GM18498 (cell line): ENCODE measurements at regions not wholly inside any gene's neighbourhood (a gene's known extent, or its start where the extent isn't known, plus 50 kb on each side); places are given as distances from the start of the nearest gene placed in this dataset.

Experiments used
- ATAC-seq: cut with Tn5 transposase; IDR thresholded peaks from one replicate; pipeline ENCODE4 v1.9.1; 2021; ENCODE audit warnings: mild to moderate bottlenecking, moderate library complexity; ENCODE audit not compliant: unreplicated experiment

DNA sequence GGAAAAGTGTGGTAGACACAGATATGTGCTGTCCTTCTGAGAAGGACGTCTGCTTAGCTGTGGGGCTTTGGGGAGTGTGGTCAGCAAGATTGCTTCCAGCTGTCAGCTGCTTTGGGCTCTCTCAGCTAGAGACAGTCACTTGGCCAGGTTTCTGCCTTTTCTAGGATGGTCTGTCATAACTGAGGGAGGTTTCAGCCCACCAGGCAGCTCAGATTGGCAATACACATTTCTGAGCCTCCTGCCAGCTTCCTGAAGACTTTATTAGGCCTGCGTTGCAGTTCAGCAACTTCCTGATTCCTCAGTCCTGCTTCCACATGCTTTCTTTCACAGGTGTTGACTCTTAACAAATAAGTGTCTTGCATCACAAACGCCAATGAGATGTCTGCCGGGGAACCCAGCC is 286.5 kb downstream of the SQOR start:
- no peak for ATAC-seq

GRCh38 chr15:45921978-45922377 is 287.1 kb downstream of the SQOR start:
- no peak for ATAC-seq

- ATAC-seq, result no peak
These were observed 306.5 kb downstream of the SQOR start for GRCh38 chr15:45941367-45941766.

GRCh38 chr15:45943240-45943639 is 308.4 kb downstream of the SQOR start:
- peak; percentile 65 for ATAC-seq

DNA sequence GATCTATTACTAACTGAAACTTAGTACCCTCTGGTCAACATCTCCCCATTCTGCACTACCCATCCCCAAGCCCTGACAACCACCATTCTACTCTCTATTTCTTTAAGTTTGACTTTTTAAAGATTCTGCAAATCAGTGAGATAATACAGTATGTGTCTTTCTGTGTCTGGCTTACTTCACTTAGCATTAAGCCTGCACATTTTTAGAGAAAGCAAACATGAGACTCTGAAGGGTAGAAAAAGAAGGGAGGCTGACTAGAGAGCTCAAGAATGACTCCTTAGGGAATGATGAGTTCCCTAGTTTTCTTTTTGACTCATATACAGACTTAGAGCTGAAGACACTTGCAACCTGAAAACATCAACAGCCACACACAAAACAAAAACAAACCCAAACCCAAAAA is 311.3 kb downstream of the SQOR start:
- no peak for ATAC-seq

DNA sequence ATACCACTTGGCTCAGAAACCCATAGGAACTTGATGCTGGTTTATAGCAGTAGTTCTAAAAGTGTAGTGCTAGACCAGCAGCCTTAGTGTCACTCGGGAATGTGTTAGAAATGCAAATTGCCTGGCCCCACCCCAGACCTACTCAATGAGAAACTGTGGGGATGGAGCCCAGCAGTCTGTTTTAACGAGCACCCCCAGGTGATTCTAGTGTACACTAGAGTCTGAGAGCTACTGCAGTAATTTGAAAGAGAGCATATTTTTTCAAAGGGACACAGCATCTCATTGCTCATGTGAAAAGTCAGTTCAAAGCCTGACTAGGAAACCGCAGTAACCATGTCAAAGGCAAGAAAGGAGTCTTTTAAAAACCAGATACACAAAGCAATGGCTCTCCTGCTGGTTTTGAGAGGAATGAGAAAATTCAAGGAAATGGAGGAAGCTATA is 313.4 kb downstream of the SQOR start:
- ATAC-seq, result no peak

DNA sequence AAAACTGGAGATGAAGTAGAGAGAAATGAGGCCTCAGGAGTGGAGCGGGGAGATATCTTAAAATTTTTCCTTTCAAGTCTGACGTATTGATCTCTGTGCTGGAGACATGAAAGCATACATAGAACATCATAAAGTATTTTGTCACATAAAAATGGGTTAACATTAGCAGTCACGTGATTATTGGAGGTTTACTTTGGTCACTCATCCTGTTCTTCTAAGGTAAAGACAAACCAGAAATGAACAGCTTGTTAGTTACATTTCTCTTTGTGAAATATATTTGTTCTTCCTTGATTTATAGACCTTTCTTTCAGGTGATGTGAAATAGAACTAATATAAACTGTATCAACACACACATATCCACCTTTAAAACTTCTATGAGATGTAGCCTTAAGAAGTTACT is 324.1 kb downstream of the SQOR start:
- ATAC-seq, result no peak

- ATAC-seq, result no peak
These were observed 327.9 kb downstream of the SQOR start for GRCh38 chr15:45962733-45963132.

DNA sequence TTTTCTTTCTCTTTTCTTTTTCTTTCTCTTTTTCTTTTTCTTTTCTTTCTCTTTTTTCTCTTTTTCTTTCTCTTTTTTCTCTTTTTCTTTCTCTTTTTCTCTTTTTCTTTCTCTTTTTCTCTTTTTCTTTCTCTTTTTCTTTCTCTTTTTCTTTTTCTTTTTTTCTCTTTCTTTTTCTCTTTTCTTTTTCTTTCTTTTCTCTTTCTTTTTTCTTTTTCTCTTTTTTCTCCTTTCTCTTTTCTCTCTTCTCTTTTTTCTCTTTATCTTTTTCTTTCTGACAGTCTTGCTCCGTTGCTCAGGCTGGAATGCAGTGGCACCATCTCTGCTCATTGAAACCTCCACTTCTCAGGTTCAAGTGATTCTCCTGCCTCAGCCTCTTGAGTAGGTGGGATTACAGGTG is 335.7 kb downstream of the SQOR start:
- no peak for ATAC-seq

DNA sequence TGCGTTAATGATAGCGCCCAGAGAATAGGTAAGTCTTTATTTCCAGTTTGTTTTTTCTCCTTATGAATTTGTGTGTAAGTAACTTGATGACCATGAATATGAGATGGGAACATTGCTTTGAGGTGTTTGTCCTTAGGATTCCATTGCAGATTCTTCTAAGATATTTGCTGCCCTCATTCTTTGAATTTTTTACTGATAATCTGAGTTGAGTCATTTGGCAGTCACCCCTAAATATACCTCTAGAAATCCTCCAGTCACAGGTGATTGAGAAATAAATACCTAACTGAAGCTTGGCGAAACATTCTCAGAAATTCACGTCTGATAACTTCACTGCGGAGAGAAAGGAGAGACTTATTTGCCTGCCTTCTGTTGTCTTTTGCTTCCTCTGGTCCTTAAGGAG is 345.5 kb downstream of the SQOR start:
- no peak for ATAC-seq

- no peak for ATAC-seq
These were observed 346.8 kb downstream of the SQOR start for GRCh38 chr15:45981625-45982024.

DNA sequence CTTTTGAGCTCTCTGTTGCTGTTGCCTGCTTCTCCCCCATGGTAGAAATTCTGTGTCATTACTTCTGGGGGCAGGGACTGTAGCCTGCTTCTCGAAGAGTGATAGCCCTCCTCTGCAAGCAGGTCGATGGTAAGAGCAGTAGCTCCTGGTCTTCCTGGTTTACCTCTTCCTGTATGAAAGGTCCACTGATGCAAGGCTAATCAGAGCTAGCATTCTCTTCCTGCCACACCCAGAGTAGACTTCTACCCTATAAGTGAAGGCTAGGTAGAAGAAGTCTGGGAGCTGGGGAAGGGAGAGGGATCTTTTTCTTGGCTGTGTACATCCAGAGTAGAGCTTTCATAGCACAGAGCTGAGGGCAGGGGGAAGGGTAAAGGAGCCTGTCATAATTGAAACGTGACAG is 357.0 kb downstream of the SQOR start:
- no peak for ATAC-seq

GRCh38 chr15:45993072-45993471 is 358.2 kb downstream of the SQOR start:
- no peak for ATAC-seq

DNA sequence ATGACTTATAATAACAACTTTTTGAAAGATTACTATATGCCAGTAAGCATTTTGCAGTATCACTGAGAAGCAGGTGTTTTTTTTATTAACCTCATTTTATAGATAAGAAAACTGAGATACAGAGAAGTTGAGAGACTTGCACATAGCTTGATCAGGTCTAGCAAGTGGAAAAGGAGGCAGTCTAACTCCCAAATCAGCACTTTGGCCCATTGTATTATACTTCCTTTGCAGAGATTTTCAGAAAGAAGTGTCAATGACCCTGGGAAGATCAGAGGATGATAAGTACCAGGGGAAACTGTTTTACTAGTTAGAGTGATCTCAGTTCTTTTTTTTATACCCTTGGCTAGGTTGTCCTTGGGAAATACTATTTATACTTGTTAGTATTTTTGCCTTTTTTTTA is 358.7 kb downstream of the SQOR start:
- no peak for ATAC-seq

- no peak for ATAC-seq
These were observed 361.0 kb downstream of the SQOR start for GRCh38 chr15:45995800-45996199.

- ATAC-seq, result no peak
These were observed 379.7 kb downstream of the SQOR start for GRCh38 chr15:46014532-46014931.

DNA sequence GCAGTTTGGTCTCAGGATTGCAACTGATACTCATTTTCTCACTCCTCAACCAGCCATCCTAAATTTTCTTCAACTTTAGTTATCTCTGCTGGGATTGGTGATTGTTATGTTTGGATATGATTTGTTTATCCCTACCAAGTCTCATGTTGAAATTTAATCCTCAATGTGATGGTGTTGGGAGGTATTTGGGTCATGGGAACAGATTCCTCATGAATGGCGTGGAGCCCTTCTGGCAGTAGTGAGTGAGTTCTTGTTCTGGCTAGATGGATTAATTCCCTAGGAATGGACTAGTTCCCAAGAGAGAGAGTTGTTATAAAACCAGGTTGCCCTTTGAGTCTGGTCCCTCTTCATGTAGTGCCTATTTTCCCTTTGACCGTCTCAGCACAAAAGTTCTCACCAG is 399.9 kb downstream of the SQOR start:
- no peak for ATAC-seq

- no peak for ATAC-seq
These were observed 404.9 kb downstream of the SQOR start for GRCh38 chr15:46039703-46040102.

DNA sequence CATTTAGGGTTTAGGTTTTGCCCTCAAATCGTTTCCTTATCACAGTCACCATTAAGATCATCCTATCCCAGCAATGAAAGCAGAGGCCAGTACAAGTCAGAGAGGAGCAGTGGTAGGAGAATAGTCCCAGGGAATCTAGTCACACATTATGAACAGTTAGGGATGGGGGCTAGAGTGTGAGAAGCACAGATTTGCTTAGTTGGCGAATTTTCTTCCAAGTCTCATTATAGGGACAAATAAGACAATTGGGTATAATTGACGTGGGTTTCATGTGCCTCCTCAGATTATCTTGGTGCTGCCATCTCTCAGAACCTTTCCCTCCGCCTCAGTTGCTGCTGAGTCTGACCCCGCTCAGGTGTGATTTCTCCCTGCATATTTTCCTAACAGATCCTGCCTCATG is 407.1 kb downstream of the SQOR start:
- no peak for ATAC-seq

GRCh38 chr15:46059921-46060594 is 425.2 kb downstream of the SQOR start:
- ATAC-seq, result no peak

DNA sequence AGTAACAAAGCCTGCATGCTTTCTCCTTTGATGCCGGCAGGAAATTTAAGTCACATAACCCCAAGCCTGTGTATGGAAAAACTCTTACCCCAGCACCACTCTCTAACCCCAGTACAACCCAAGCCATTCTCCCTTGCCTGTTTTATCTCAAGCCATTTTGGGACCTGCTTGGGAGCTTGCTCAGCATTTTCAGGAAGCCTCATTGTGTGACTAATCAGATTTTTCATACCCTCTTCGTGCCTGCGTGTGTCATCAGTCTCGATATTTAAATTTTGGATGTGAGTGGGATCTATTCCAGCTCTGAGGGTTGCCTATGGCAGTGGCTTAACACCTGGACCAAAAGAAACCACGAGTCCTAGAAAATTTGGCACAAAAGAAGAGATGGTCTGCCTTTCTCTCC is 426.2 kb downstream of the SQOR start:
- ATAC-seq, result no peak

- no peak for ATAC-seq
These were observed 442.4 kb downstream of the SQOR start for GRCh38 chr15:46077220-46077619.

GRCh38 chr15:46079046-46079445 is 444.2 kb downstream of the SQOR start:
- no peak for ATAC-seq
